IPS DF 4.7 (cell line): ENCODE measurements at regions not wholly inside any gene's neighbourhood (a gene's known extent, or its start where the extent isn't known, plus 50 kb on each side); places are given as distances from the start of the nearest gene placed in this dataset.

Source experiments
- DNase-seq: peaks from one replicate; pipeline ENCODE4 v3.0.0-alpha.2; 2013; ENCODE audit warnings: low spot score; ENCODE audit errors: extremely low read depth

DNA sequence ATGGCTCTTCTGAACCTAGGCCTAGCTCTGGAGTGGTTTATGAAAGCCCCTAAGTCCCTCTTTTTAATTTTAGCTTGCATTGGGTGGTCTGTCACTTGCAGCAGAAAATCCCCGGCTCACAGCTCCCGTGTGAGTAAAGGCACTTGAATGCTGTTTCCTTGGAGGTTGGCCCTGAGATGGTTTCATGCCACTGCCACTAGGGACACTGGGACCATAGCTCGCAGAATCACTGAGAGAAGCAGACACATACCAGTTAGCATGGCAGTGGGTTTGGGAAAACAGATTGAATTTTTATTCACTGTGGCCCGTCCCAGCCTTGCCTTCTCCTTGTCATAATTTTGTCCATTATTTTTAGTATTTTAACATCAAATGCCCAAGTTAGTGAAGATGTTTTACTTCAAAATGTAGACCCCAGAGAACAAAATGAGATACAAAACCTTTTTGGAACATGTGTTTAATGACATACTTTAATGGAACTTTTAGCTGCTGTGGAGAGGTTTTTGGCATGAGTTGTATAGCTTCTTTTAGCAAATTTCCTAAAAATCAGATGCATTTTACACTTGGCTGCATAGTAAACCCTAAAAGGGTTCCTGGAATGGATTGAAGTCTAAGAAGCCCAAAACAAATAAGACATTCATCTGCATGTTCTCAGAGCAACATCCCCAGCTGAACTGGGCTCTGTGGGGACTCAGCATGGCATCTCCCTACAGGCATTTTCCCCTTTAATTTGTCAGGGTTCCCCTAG, 259.7 kb upstream of the PITRM1 start:
- no peak for DNase-seq

DNA sequence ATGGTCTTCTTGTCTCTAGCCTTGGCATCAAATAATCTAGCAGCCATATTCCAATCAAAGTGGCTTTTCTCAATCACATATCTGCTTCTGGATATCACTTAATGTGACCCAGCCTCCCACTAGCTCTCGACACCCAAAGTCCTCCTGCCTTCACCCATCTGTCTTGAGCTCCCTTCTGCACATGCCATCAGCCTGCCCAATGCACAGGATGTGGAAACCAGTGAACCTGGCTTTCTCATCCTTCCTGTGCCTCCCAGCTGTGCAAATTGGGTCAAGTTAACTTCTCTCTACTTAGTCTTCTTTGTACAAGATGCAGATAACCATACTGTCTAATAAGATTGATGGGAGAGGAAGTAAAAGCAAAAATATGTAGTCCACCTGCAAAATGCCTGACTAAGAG, 257.9 kb upstream of the PITRM1 start:
- DNase-seq = no peak

DNA sequence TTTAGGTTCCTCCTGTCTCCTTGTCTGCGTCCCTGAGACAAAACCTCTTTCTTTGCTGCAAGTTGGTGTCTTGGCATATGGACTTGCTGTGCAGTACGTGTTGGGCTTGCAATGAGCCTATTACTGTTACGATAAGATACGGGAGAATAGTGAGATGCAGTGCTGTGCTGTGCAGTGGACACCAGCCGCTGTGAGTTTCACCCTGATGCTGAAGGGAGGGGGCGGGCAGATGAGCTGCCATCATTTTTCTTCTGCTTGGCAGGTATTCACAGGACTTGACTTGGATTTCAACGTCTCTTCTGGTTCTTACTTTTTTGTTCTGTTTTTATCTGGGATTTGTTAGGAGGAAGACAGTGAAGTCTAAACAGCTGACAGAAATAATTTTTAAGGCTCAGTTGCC, 257.1 kb upstream of the PITRM1 start:
- DNase-seq = no peak

DNA sequence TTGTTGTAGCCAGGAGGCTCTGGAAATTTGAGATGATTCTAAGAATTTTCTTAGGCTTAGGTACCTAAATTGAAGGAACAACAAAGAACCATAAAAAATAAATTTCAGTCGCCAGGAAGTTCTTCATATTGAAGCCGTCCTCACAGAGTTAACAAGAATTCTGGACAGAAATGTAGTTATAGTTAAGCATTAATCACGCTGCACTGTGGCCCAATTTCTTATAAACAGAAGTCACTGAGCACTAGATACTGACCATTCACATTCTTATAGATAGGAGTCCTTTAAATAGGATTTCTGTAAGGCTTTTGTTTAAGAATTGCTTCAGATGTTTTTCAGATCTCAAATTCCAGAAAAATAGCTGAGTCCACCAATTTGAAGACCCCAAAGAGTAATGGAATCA, 256.2 kb upstream of the PITRM1 start:
- DNase-seq = no peak

DNA sequence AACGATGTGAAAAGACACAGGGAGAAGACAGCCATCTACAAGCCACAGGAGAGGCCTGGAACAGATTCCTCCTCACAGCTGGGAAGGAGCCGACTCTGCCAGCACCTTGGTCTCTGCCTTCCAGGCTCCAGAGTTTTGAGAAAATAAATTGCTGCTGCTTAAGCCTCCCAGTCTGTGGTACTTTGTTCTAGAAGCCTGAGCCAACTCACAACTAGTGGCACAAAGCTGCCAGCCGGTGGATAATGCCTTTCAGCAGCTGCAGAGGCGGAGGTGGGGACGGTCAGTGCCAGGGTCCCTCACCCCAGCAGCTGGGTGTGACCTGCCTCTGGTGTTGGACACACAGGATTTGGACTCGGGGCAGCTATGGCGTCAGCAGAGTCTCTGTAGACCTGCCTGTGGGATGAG, 255.4 kb upstream of the PITRM1 start:
- no peak for DNase-seq

DNA sequence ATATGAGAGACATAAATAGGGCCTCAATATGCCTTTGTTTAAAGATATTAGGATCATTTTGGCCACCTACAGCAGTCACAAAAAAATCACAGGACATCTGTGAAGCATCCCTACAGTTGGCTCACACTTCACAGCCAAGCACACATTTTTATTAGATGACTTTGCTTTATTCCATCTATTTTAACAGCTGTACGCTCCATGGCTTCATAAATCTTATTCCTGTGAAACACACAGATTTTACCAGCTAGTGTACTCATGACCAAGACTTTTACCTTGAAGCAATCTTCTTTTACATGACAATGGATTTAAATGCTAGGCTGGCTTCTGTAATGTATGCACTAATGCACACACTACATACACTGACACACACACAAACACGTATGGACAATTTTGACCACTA, 254.8 kb upstream of the PITRM1 start:
- no peak for DNase-seq

DNA sequence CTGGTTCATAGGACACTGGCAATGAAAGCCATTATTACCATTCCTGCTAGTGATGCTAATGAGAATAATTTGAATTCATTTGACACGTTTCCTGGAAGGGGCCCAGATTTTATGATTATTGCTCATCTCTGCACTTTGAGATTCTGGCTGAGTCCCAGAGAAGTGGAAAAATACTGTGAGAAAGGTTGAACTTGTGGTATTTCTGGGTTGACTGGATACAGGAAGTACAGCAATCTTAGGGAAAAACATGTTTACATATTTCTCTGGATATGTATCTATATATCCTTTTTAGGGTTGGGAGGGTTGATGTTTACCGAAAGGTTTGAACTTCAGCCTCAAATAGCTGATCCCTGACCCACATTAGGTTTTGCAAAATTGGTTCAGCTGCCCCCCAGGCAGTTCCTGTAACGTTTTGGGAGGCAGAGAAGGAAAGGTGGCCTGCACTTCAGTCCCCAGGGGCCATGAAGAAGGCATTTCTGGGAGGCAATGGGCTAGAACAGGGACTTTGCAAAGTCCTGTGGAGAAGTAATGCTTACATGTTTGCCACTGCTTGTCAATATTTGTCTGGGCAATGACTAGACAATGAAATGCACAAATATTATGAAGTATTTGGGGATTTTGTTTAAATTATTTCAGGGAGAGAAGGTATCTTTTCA, 253.7 kb upstream of the PITRM1 start:
- DNase-seq = no peak

DNA sequence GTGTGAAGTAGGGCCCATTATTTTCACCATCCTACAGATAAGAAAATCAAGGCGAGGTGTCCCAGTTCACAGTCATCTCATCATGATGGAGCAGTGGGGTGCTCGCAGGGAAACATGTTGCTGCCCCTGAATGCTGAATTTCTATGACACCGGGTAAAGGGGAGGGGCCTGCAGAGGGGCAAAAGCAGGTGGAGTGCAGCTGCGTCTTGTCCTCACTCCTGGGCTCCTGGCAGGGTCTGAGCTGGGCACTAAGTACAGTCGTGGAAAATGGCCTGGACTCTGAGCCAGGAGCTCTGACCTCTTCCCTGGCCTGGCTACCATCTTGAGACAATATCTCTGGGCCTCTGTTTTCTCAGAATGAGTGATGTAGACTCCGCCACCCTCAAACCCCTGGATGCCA, 253.1 kb upstream of the PITRM1 start:
- DNase-seq = no peak

DNA sequence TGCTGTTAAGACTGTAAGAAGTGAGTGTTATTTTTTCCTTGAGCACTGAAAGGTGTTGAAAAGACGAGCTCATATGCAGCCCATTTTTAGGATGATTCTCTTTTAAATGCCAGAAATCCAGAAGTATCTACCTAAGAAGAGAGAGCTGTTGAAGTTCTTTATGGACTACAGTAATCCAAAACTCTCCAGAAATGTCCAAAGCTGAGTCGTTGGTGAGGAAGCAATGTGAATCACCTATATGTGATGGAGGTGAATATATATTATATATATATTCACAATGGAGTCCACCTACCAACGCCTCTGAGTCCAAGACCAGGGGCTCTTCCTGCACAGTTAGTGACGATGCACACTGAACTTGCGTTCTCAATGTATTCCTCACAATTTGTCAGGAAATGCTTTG, 252.7 kb upstream of the PITRM1 start:
- DNase-seq = no peak

DNA sequence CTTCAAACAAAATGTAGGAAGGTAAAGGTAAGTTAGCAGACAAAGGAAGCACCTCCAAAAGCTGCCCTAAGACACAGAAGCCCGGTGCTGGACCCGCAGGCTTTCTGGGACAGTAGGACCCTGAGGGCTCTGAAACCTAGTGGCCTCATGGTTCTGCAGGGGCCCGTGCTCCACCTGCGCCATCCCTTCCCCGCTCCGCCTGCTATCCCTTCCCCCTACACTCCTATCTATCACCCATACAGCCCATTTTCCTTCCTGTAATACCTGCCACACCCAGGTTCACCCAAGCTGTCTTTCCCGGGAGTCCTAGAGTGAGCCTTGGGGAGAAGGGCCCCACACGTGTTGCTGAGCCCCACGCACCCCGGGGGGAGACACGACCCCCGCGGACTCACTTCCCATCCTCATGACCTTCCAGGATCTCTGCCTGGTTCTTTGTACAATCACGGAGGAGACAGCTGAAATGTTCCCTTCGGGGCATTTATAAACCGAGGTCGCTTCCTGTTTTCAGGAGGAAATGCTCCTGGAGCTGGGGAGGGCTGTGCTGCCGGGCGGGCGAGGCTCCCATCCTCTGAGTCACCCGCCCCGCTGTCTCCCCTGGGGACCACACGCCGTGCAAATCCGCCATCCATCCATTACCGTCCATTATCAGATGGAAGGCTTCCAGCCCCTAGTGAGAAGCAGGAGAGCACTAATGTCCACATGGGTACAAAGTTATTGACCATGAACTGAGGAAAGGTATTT, 251.7 kb upstream of the PITRM1 start:
- no peak for DNase-seq

DNA sequence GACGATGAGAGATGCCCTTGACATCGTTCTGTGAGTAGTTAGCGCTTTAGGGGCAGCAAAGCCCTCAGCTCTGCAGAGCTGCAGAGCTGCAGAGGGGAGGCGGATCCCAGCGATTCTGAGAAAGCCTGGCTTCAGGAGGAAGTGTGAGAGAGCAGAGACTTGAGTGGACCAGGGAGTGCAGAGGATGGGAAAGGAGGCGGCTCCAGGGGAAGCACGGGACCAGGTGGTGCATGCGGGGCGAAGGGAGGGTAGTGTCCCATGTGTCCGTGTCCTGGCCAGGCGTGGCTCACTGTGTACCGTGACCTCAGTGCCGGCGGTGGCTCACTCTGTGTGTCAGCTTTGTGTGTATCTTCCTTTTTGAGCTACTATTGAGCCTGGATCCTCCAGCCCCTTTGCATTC, 250.8 kb upstream of the PITRM1 start:
- no peak for DNase-seq

DNA sequence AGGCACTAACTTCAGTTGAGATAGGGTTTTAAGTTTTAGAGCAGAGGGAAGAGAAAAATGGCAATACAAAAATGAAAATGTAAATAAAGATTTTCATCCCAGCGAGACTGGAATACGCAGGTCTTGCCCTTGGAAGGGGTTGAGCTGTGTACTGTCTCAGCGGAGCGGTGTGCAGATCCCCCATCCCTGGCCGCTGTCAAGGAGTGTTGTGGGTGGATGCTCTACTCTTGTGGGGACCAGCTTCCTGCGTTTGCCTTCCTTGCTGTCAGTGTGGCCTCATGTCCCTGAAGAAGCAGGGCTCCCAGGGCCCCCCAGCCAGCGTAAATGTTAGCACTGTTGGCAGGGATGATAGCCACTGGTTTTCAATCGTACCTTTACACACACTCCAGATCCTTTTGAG, 249.7 kb upstream of the PITRM1 start:
- DNase-seq = no peak

DNA sequence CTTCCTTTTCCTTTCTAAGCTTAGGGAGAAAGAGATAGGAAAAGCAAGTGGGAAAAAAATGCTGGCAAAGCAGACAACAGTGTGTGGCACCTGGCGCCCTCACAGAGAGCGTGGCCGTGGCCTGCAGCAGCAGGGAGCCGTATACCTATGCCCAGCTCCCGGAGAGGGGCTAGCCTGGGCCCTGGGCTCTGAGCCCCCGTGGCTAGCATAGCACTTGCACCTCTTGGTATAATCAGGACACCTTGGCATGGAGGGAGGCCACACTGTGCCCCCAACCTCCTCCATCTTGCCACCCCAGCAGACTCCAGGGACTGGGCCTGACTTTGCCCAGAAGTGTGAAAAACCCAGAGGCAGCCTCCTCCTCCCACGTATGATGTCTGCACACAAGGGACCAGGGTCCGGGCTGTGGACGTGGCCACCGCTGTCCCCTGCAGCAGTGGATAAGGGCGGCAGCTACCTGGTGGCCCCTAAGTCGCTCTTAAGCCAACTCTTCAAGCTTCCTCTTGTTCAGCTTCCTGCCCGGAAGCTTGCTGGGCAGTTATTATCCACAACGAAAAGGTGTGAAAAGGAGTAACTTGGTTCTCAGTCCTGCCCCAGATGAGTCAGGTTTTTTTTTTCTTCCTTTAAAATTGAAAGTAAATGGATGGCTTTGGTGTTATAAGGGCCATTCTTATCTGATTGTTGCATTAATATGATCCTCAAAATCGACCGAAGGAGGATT, 249.1 kb upstream of the PITRM1 start:
- no peak for DNase-seq

DNA sequence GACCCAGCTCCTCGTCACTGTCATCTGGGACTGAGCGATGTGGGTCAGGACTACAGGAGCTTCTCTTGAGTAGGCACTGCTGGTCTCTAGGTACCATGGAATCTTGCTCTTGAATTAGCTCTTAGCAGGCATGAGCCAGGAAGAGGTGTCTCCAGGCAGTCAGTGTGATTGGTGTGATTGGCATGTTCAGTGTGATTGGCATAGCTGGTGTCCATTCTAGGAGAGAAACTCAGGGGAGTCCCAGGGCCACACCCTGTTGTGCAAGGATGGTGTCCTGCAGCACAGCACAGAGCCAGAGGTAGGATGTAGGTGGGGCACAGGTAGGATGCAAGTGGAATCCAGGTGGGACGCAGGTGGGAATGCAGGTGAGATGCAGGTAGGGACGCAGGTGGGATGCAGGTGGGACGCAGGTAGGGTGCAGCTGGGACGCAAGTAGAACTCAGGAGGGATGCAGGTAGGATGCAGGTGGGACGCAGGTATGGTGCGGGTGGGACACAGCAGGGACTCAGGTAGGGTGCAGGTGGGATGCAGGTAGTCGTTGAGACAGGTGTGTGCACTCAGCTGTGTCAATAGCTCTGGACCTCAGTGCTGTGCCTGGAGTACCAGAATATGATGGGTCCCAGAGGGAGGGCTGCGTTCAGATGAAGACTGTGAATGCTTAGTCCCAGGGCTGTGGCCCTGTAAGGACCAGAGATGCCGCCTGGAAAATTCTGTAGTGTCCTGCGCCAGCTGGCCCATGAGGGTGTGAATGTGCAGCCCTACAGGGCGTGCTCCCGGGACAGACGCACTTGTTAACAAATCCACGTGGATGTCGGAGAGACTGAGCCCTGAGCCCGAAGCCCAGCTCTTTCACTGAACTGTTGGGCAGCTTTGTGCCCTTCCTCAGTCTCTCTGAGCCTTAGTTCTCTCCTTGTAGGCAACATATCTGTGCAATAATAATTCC, 248.2 kb upstream of the PITRM1 start:
- DNase-seq = no peak

DNA sequence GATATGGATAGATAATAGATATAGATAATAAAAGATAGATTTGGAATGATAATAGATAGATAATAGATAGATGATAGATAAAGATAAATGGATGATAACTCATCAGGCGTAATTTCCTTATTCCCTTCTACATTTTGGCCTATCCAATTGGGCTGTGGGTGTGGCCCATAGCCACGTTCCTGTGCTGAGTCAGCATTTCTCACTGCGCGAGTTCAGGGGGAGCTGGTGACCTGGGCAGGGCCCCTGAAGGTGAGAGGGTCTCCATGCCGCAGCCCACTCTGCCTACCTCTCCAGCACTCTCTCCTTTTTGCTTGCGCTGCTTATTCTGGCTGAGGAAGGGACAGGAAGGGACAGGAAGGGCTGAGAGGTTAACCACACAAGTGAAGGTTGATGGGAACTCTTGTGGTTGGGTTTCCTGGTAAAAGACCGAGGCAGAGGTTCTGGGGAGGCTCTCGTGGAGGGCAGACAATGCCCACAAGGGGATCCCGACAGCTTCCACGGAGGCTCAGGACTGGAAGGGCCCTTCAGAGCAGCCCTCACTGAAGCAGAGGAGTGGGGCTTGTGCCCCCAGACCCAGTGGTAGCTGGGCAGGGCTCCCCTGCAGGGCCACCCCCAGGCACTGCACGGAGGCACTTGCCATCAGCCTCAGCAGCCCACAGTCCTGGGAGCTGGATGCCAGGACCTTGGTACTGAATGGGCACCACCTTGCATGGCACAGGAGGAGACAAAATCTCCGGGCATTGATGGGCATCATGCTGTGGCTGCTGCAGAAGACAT, 247.3 kb upstream of the PITRM1 start:
- DNase-seq = no peak

DNA sequence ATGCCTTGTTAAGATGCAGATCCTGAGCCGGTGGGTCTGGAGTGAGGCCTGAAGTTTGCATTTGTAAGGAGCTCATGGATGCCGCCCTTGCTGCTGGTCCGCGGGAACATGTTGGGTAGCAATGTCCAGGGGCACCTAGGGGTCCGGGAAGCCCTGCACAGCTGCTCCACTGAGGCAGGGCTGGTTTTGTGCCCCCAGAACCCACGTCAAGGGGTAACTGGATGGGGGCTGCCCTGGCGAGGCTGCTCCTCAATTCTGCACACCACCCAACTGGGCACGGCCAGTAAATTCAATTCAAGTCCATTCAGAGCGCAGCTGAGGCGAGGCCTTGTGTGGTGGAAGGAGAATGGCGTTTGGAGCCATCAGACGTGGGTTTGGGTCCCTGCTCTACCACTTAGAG, 246.3 kb upstream of the PITRM1 start:
- DNase-seq = no peak

DNA sequence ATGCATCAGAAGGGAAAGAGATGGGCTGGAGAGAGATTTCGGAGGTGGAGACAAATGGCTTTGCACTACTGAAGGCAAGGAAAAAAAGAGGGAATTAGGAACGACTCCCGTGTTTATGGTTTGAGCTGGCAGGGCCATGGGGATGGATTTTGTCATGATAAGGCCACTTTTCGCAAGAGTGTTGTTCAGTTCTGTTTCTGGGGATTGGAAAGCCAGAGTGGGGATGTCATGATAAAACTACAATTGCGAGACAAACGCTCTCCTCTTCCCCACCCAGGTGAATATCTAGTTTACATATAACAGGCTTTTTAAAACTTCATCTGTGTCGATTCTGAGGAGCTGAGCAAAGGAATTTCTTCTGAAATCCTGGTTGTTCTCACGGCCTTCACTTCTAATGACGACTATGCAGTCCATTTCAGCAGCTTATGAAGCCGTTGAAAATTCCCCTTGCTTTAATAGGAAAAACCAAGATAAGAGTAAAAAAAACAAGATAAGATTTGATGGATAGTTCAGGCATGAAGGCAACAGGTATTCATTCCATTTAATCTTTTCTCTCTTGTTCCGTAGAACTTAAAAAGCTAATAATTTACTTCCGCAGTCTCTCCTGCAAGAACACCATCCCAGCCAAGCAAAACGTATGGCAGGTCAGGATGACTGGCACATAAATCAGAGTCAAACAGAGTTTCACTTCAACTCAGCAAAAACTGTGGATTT, 245.6 kb upstream of the PITRM1 start:
- DNase-seq = no peak

DNA sequence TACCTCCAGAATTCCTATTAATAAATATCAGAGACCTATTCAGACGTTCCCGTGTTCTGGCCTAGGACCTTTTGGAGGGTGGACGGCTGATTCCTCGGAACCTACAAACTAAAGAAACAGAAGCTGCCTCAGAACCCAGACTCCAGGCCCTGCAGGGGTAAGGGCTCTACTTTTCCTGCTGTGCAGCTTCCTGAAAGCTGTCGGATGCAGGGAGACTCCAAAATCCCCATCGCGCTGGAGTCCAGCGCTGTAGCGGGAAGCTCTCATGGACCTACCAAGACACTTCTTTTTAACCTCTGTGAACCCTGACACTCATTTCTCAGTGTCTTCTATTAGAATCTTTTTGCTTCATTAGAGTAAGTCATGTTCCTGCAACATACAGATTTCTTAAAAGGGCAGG, 244.5 kb upstream of the PITRM1 start:
- DNase-seq = no peak

DNA sequence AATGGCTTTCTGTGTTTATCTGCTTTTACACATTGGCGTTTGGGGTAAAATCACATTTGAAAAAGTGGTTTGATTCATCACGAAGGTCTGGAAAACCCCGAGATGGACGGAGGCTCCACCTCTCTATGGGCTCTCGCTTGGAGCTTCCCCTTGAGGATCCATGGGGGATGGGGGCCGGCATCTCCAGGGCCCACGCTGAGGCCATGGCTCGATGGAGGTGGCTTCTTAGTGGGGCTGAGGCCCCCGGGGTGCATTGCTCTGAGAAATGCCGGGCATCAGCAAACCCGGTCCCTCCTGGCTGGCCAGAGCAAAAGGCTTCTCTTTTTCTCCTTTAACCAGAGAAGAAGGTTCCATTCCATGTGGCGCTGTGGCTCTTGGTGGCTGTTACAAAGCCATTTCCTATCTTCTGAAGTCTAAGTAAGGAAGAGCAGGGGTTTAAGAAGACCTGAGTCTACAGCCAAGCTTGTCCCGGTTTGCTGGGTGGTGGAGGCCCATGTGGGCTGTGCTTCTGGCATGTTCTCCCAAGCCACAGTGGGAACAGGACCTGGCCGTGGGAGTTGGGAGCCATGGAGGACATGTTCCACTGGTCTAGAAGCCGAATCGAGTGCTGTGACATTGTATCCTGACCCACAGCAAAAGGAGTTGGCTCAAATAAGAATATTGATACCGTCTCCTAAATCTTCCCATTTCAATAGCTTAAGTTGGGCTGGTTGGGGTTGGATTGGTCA, 243.5 kb upstream of the PITRM1 start:
- no peak for DNase-seq
